ENCODE measurements at regions not wholly inside any gene's neighbourhood (a gene's known extent, or its start where the extent isn't known, plus 50 kb on each side); places are given as distances from the start of the nearest gene placed in this dataset.

DNA sequence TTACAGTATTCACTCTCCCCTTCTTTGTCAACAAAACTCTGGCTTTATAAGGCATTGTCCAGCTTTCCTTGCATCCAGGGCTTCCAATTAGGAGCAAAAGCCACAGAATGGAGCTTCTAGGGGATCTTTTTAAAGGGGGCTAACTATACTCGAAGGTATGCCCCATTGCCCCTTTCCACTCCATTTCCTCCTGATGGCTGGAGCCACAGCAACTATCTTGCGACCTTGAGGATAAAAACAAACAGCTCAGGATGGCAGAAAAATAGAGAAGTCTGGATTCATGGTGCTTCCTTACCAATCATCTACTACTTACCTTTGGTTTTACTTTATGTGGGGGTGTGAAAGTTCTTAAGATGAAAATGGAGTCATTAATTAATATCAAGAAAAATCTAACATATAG lies 206.3 kb upstream of the PODXL start:
- TF ChIP-seq, protein P1, sequence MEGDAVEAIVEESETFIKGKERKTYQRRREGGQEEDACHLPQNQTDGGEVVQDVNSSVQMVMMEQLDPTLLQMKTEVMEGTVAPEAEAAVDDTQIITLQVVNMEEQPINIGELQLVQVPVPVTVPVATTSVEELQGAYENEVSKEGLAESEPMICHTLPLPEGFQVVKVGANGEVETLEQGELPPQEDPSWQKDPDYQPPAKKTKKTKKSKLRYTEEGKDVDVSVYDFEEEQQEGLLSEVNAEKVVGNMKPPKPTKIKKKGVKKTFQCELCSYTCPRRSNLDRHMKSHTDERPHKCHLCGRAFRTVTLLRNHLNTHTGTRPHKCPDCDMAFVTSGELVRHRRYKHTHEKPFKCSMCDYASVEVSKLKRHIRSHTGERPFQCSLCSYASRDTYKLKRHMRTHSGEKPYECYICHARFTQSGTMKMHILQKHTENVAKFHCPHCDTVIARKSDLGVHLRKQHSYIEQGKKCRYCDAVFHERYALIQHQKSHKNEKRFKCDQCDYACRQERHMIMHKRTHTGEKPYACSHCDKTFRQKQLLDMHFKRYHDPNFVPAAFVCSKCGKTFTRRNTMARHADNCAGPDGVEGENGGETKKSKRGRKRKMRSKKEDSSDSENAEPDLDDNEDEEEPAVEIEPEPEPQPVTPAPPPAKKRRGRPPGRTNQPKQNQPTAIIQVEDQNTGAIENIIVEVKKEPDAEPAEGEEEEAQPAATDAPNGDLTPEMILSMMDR (IDR thresholded peaks at IDR 0.05) = no peak
- TF ChIP-seq EZH2 (IDR thresholded peaks at IDR 0.05; ENCODE audit: borderline replicate concordance, insufficient read depth, low read depth, low read length, poor library complexity, severe bottlenecking) = no peak
